Inflammatory macrophage treated with lipopolysaccharide for 4 hours (primary cell): ENCODE measurements at regions not wholly inside any gene's neighbourhood (a gene's known extent, or its start where the extent isn't known, plus 50 kb on each side); places are given as distances from the start of the nearest gene placed in this dataset.

ENCODE experiments used
- DNase-seq: peaks from one replicate; pipeline ENCODE4 v3.0.0-alpha.2; 2020

- DNase-seq = no peak
Observed at GRCh38 chr6:147717991-147718390, 209.5 kb downstream of the SAMD5 start.

GRCh38 chr6:147722158-147722557, 213.7 kb downstream of the SAMD5 start:
- DNase-seq = no peak

- no peak for DNase-seq
Observed at GRCh38 chr6:147724454-147724853, 216.0 kb downstream of the SAMD5 start.

GRCh38 chr6:147726342-147726741, 217.9 kb downstream of the SAMD5 start:
- no peak for DNase-seq

GRCh38 chr6:147728903-147729302, 220.4 kb downstream of the SAMD5 start:
- DNase-seq = no peak

- DNase-seq = no peak
Observed at GRCh38 chr6:147733686-147734085, 225.2 kb downstream of the SAMD5 start.

- DNase-seq = no peak
Observed at GRCh38 chr6:147734151-147734550, 225.7 kb downstream of the SAMD5 start.

GRCh38 chr6:147735924-147736323, 227.4 kb downstream of the SAMD5 start:
- DNase-seq = no peak

GRCh38 chr6:147737115-147737514, 228.6 kb downstream of the SAMD5 start:
- no peak for DNase-seq

GRCh38 chr6:147738099-147738498, 229.6 kb downstream of the SAMD5 start:
- no peak for DNase-seq

- DNase-seq = no peak
Observed at GRCh38 chr6:147738516-147739162, 230.1 kb downstream of the SAMD5 start.

- DNase-seq = no peak
Observed at GRCh38 chr6:147740326-147740725, 231.8 kb downstream of the SAMD5 start.

- no peak for DNase-seq
Observed at GRCh38 chr6:147740916-147741315, 232.4 kb downstream of the SAMD5 start.

- DNase-seq = no peak
Observed at GRCh38 chr6:147741389-147741788, 232.9 kb downstream of the SAMD5 start.

- no peak for DNase-seq
Observed at GRCh38 chr6:147742440-147742839, 233.9 kb downstream of the SAMD5 start.

GRCh38 chr6:147744012-147744411, 235.5 kb downstream of the SAMD5 start:
- no peak for DNase-seq

- DNase-seq = no peak
Observed at GRCh38 chr6:147749331-147749730, 240.8 kb downstream of the SAMD5 start.

- DNase-seq = no peak
Observed at GRCh38 chr6:147750413-147750812, 241.9 kb downstream of the SAMD5 start.

- no peak for DNase-seq
Observed at GRCh38 chr6:147751232-147751631, 242.7 kb downstream of the SAMD5 start.

- DNase-seq = no peak
Observed at GRCh38 chr6:147752689-147753403, 244.4 kb downstream of the SAMD5 start.

GRCh38 chr6:147755999-147756398, 247.5 kb downstream of the SAMD5 start:
- no peak for DNase-seq

GRCh38 chr6:147756891-147757290, 248.4 kb downstream of the SAMD5 start:
- no peak for DNase-seq

- DNase-seq = no peak
Observed at GRCh38 chr6:147757291-147757690, 248.8 kb downstream of the SAMD5 start.

- no peak for DNase-seq
Observed at GRCh38 chr6:147758303-147758702, 249.8 kb downstream of the SAMD5 start.

GRCh38 chr6:147759093-147759492, 250.6 kb downstream of the SAMD5 start:
- no peak for DNase-seq
